GM19463 (cell line): ENCODE measurements at regions not wholly inside any gene's neighbourhood (a gene's known extent, or its start where the extent isn't known, plus 50 kb on each side); places are given as distances from the start of the nearest gene placed in this dataset.
A peak's percentile ranks its signal among the peaks of the same experiment; 100 is the strongest.
"Not testable (repeated sequence)": the region's sequence is repeated elsewhere in the genome, so short reads cannot be mapped to it uniquely, and the experiment has no call there.

Experiments used
- ATAC-seq: cut with Tn5 transposase; IDR thresholded peaks from one replicate; pipeline ENCODE4 v1.9.1; 2021; ENCODE audit warnings: mild to moderate bottlenecking, moderate library complexity; ENCODE audit not compliant: unreplicated experiment

- ATAC-seq = not testable (repeated sequence)
Measured at GRCh38 chr1:147103416-147104155, 68.7 kb downstream of the PRKAB2 start.

- no peak for ATAC-seq
Measured at GRCh38 chr1:147099192-147099591, 73.1 kb downstream of the PRKAB2 start.

GRCh38 chr1:147098338-147098973 is 73.8 kb downstream of the PRKAB2 start:
- ATAC-seq = not testable (repeated sequence)

GRCh38 chr1:147095691-147096090 is 76.6 kb downstream of the PRKAB2 start:
- ATAC-seq = no peak

- no peak for ATAC-seq
Measured at GRCh38 chr1:147091801-147092200, 80.5 kb downstream of the PRKAB2 start.

GRCh38 chr1:147089457-147089856 is 82.8 kb downstream of the PRKAB2 start:
- ATAC-seq = no peak

- ATAC-seq = no peak
Measured at GRCh38 chr1:147086129-147086528, 86.1 kb downstream of the PRKAB2 start.

GRCh38 chr1:147084273-147085096 is 87.8 kb downstream of the PRKAB2 start:
- ATAC-seq = peak; percentile 59

GRCh38 chr1:147083919-147084272 is 88.4 kb downstream of the PRKAB2 start:
- no peak for ATAC-seq

GRCh38 chr1:147080671-147081394 is 91.4 kb downstream of the PRKAB2 start:
- ATAC-seq = no peak

- ATAC-seq = no peak
Measured at GRCh38 chr1:147080006-147080661, 92.1 kb downstream of the PRKAB2 start.

GRCh38 chr1:147079400-147080005 is 92.8 kb downstream of the PRKAB2 start:
- ATAC-seq = no peak

- ATAC-seq = no peak
Measured at GRCh38 chr1:147078606-147079399, 93.5 kb downstream of the PRKAB2 start.

GRCh38 chr1:147077936-147078605 is 94.2 kb downstream of the PRKAB2 start:
- ATAC-seq = no peak

GRCh38 chr1:147077523-147077922 is 94.7 kb downstream of the PRKAB2 start:
- ATAC-seq = no peak

GRCh38 chr1:147077081-147077480 is 95.2 kb downstream of the PRKAB2 start:
- no peak for ATAC-seq

- no peak for ATAC-seq
Measured at GRCh38 chr1:147076442-147076841, 95.8 kb downstream of the PRKAB2 start.

- no peak for ATAC-seq
Measured at GRCh38 chr1:147072482-147073432, 99.5 kb downstream of the PRKAB2 start.
